HG03521 (cell line): ENCODE measurements at regions not wholly inside any gene's neighbourhood (a gene's known extent, or its start where the extent isn't known, plus 50 kb on each side); places are given as distances from the start of the nearest gene placed in this dataset.
"Not testable (repeated sequence)": the region's sequence is repeated elsewhere in the genome, so short reads cannot be mapped to it uniquely, and the experiment has no call there.

Experiments
- ATAC-seq: cut with Tn5 transposase; IDR thresholded peaks from one replicate; pipeline ENCODE4 v1.9.1; 2021; ENCODE audit warnings: mild to moderate bottlenecking, moderate library complexity; ENCODE audit not compliant: unreplicated experiment

- not testable (repeated sequence) for ATAC-seq
Observed at GRCh38 chr9:29270400-29270799, 1697.1 kb upstream of the C9orf72 start.

GRCh38 chr9:29282121-29282520 lies 1708.8 kb upstream of the C9orf72 start:
- ATAC-seq: no peak

DNA sequence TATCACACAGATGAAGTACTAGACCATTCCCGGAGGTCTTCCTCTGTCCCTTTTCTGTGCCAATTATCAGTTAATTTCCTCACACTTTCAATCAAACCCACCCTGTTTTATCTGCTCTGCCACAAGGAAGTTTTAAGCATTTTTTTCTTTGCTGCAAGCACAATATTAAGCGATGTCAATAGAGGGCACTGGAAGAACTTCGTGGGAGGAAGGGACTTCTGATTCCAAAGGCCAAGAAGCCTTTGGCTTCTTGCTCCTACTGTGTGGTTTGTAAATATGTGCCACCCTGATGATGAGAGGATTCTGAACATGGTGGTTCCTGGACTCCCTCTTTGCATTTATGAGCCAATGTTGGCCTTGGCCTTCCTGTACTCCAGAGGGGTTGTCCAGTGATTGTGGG lies 1712.5 kb upstream of the C9orf72 start:
- no peak for ATAC-seq

DNA sequence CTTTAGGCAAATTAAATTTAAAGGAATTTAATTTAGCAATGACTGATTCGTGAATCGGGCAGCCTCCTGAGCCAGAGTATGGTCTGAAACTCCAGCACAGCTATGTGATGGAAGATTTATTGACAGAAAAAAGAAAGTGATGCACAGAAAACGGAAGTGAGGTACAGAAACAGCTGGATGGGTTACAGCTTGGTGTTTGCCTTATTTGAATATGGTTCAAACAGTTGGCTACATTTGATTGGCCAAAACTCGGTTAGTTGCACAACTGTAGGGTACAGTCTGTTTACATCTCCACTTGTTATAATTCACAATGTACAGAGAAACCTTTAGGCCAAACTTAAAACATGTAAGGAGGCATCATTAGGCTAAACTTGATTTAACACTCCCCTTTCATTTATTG lies 1716.1 kb upstream of the C9orf72 start:
- no peak for ATAC-seq

GRCh38 chr9:29290516-29290915 lies 1717.2 kb upstream of the C9orf72 start:
- ATAC-seq: no peak

GRCh38 chr9:29297592-29297991 lies 1724.3 kb upstream of the C9orf72 start:
- no peak for ATAC-seq

DNA sequence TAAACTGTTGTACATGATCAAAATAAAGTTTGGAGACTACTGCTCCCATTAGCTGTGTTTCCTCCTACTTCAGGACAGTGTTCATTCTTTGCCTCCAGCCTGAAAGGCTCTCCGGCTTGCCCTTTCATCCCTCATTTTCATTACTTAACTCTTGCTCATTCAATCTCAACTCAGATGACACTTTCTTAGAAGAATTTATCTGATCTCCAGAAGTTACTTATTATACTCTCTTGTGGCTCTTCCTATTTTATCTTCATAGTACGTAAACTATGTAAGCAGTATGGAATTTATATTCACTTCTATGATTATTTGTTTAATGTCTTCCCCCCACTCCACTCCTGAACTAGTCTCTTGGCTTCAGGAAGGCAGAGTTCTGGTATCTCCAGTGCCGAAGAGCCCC lies 1737.9 kb upstream of the C9orf72 start:
- ATAC-seq: no peak

GRCh38 chr9:29312327-29312726 lies 1739.0 kb upstream of the C9orf72 start:
- no peak for ATAC-seq

GRCh38 chr9:29319736-29320513 lies 1746.6 kb upstream of the C9orf72 start:
- ATAC-seq: no peak

GRCh38 chr9:29322240-29322639 lies 1749.0 kb upstream of the C9orf72 start:
- ATAC-seq: peak; percentile 78

DNA sequence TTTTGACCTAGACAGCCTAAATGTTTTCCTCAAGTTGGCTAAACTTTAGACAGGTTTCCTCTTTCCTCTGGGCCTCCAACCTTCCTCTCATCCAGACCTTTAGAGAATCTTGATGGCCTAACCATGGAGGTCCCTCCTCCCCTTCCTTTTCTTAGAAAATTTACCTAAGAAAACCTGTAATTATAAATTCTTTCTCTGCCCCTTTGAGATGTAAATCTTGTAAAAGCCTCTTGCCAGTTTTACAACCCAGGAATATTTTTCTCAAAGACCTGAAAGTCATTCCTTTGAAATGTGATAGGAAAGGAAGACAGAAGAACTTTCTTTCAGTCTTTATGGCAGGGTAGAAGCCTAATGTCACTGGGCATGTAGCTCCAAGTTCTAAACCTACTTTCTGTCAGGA lies 1752.6 kb upstream of the C9orf72 start:
- no peak for ATAC-seq

DNA sequence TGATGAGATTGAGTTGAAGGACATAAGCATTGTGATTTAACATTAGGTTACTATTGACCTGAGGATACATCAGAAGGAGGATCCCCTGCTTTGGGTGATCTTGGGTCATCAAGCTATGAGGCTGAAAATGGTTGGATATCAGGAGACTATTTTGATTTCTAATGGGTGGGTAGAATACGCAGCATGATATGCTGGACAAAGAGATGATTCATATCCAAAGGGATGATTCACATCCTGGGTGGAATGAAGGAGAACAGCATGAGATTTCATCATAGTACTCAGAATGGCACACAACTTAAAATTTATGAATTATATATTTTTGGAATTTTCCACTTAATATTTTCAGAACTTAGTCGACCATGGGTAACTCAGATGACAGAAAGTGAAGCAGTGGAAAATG lies 1759.5 kb upstream of the C9orf72 start:
- no peak for ATAC-seq

GRCh38 chr9:29336281-29336680 lies 1763.0 kb upstream of the C9orf72 start:
- ATAC-seq: no peak

GRCh38 chr9:29339387-29339786 lies 1766.1 kb upstream of the C9orf72 start:
- ATAC-seq: no peak

GRCh38 chr9:29348999-29349398 lies 1775.7 kb upstream of the C9orf72 start:
- no peak for ATAC-seq

- no peak for ATAC-seq
Observed at GRCh38 chr9:29389421-29389820, 1816.1 kb upstream of the C9orf72 start.

- no peak for ATAC-seq
Observed at GRCh38 chr9:29390859-29391258, 1817.6 kb upstream of the C9orf72 start.

DNA sequence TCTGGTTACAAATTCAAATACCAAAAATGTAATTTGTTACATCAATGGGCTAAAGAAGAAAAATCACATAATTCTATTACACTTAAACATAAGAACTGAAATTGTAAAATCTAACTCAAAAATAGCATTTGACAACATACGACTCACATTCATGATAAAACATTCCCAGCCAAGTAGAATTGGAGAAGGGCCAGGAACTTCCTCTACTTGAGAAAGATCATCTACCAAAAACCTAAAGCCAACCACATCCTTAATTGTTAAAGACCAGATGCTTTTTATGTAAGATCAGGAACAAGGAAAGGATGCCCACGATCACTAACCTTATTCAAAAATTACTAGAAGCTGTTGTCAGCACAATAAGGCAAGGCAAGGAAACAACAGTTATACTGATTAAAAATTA lies 1819.8 kb upstream of the C9orf72 start:
- no peak for ATAC-seq

DNA sequence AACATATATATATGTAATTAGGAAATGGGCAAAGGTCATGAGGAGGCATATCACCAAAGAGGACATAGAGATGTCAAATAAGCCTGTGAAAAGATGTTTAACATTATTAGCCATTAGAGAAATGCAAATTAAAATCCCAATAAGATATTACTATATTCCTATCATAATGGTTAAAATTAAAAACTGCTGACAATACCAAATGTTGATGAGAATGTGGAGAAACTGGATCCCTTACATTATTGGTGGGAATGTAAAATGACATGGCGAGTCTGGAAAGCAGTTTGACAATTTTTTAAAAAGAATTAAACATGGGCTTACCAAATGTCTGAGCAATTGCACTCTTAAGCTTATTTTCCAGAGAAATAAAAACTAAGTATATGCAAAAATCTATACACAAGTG lies 1821.6 kb upstream of the C9orf72 start:
- ATAC-seq: no peak

DNA sequence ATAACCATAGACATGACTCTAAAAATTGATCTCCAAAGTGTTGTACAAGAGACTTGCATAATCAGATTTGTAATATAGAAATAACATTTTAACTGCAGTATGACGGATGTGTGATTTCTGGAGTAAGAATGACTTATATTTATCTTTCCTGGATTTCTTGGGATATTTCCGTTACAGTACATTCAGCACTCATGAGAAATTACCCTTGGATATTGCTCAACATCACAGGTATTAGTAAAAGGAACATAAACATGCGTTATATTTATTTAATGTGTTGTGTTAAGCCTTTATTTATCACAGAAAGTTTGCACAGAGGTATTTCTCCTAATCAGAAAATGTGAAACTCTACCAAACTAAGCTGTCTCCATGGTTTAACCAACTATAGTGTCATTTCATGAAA lies 1823.9 kb upstream of the C9orf72 start:
- ATAC-seq: no peak

DNA sequence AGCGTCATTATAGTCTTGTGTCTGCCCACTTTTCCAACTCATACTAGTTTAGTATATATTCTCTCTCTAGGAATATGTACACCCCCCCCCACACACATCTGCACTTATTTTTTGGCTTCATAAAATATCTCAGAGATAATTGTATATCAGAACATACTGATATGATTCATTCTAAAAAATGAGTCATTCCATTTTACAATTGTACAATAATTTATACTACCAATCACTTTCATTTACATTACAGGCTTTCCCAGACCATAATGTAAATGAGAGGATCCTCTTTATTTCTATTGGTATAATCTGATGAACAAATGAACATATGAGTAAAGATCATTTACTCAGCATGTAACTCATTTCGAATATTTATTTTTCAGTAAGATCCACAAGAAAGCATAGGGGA lies 1842.9 kb upstream of the C9orf72 start:
- no peak for ATAC-seq

DNA sequence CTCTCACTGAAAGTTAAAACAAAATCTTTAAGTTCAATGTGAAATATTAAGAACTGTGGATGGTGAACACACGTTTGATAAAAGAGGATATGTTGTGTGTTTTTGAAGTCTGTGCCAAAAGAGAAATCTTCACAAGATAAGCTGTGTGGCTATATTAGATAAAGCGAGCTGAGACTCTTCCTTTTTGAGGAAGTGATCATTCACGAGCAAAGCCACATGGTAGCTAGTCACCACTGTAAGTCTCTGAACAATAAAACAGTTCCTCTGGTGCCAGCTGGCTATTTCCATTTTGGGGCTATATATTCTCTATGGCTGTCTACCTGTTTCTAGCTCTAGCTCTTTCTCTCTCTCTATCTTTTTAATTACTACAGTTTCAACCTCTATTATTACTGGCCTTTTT lies 1849.2 kb upstream of the C9orf72 start:
- no peak for ATAC-seq

DNA sequence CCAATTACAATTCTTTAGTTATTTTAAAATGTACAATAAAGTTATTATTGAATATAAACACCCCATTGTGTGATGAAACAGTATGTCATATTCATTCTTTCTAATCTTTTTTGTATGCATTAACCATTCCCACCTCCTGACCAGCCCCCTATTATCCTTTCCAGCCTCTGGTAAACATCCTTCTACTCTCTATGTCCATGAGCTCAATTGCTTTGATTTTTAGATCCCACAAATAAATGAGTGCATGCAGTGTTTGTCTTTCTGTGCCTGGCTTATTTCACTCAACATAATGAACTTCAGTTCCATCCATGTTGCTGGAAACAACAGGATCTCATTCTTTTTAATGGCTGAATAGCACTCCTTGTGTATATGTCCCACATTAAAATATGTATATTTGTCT lies 1858.9 kb upstream of the C9orf72 start:
- no peak for ATAC-seq
